Occipital lobe (tissue), 1 donor: ENCODE measurements at regions not wholly inside any gene's neighbourhood (a gene's known extent, or its start where the extent isn't known, plus 50 kb on each side); places are given as distances from the start of the nearest gene placed in this dataset.

Source experiments
- DNase-seq: peaks from one replicate; lab custom pipeline; 2025; lab: John Stamatoyannopoulos, UW

DNA sequence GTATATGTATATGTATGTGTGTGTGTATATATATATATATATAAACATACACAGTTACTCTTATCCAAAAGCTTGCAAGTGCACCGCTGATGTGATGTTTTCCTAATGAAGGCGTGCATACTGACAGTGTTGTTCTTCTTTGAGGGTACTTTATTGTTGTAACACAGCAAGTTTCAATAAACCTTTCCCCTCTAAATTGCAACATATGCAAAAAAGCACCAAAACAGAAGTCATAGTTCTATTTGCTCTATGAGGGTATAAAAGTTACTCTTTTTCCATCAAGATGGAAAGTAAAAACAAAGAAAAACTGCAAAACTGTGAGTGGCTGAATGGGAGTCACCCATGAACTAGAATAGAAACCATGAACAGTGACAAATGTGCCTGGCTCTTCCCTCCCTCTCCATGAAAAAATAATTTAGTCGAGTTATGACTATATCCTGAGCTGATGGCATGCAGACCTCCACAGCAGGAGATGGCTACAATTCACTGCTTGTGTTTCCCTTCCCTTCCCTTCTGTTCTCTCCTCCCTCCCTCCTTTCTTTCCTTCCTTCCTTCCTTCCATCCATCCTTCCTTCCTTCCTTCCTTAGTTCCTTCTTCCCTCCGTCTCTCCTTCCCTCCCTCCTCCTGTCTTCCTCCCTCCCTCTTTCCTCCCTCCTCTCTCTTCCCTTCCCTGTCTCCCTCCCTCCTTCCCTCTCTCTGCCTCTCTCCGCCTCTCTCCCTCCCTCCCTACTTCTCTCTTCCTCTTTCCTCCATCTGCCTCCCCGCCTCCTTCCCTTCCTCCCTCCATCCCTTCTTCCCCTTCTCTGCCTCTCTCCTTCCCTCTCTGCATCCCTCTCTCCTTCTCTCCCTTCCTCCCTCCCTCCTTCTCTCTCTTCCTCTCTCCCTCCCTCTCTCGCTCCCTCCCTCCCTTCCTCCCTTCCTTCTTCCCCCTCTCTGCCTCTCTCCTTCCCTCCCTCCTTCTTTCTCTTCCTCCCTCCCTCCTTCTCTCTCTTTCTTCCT, 220.7 kb upstream of the POU3F1 start:
- no peak for DNase-seq

DNA sequence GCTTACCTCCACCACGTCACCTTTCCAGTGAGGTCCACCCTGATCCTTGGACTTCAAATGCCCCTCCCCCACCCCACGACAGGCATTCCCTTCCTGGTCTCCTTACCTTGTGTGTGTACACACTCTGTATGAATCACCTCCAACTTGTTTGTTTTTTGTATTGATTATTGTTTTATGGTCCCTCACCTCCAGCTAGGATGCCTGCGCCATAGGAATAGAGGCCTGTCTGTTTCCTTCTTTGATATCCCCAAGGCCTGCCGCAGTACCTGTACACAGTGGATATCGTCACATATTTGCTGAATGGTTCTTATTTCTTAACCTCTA, 219.6 kb upstream of the POU3F1 start:
- no peak for DNase-seq

DNA sequence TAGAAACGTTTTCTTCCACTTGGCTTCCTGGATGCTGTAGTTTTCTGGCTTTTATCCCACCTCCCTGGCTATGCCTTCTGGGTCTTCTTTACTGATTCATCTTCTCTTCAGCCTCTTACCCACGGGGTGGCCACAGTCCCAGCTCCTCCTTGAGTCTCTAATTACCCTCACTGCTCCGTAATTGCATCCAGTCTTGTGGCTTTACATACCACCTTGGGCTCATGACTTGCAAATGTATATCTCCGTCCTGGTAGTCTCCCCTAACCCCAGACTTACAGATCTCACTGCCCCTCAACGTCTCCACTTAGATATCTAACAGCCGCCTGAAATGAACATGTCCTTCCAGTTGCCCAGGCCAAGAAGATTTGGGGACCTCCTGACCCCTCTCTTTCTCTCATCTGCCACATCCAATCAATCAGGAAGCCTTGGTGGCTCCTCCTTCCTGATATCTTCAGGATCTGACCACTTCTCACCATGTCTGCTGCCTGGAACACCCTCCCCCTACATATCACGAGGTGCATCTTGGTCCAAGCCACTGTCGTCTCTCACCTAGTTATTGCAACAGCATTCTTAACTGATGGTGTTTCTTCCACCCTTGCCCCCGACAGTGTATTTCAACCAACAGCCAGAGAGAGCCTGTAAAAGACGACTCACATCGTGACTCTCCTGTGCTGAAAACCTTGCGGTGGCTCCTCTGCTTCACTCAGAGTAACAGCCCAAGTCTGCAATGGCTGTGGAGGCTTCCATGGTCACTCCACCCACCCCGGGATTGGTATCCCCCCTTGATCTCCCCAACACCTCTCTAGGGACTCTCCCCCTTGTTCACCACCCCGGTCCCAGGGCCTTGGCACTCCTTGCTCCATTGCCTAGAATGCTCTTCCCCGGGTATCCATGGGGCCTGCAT, 219.0 kb upstream of the POU3F1 start:
- DNase-seq, result no peak

DNA sequence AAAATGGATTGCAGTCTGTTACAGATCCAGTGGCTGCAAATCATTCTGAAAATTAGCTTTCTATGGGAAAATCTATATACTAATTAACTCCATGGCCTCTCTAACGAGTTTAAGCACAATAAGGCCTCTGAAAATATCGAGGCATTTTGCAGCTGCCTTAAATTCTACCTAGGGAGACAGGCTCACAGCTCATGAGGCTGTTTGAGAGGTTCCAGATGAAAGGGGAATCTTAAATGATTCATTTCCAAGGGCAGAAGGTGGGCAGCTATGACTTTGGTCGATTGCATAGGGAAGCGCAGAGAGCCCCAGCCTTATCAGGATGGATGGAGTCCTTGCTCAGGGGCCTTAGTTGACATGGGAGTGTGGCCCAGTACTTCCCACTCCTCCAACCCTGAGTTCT, 216.8 kb upstream of the POU3F1 start:
- no peak for DNase-seq

DNA sequence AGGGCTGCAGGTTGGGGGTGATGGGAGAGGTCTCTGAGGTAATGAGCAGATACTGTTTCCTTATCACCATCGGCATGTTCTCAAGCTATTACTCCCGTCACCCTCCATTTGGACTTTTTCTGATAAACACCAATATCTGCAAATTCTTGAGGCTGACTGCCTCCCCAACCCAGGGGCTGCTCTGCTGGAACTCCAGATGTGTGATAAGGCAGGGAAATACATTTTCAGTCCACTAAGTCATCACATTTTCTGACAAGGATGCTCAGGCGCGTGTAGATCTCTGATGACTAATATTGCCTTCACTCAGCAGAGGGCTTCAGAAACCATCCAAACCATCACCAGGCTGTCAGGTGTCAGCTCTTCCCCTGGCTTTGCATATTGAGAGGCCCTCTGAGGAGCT, 215.0 kb upstream of the POU3F1 start:
- no peak for DNase-seq

DNA sequence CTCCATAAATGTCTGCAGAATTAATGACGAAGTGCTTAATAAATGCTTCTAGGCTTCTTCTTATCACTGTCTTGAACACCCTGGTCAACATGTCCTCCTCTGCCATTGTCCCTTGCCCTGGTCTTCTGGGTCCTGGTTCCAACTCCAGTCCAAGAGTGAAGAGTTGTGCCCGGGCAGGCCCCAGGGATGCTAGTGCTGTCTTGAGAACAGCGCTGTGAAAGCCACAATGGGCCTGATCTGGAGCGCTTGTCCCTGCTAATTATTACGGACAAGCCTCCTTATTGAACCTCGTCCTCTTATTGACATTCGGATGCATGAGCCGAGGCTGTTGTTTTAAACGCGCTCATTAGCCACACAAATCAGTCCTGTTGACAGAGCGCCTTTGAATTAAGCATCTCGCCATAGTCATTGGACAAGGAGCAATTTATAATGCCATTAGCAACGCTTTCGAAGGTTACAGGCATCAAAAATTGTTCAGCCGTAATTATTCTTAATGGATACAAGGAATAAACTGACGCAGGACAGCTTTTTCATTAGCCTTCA, 211.6 kb upstream of the POU3F1 start:
- DNase-seq, result no peak

DNA sequence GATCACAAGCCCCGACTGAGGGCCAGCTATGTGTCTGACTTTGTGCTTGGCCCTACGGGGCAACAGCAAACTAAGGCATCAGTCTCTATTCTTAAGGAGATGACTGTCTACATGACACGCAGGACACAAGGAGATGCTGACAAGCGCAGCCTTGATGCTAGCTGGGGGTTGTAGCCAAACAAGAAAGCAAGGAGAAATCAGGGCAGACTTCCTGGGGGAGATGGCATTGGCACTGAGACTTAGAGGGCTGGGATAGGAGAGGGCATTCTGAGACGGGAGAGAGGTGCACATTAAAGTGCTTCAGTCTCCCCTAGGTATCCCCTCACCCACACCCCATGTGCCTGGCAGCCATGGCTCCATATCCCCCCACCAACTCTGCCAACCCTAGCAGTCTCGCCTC, 210.8 kb upstream of the POU3F1 start:
- DNase-seq, result no peak

DNA sequence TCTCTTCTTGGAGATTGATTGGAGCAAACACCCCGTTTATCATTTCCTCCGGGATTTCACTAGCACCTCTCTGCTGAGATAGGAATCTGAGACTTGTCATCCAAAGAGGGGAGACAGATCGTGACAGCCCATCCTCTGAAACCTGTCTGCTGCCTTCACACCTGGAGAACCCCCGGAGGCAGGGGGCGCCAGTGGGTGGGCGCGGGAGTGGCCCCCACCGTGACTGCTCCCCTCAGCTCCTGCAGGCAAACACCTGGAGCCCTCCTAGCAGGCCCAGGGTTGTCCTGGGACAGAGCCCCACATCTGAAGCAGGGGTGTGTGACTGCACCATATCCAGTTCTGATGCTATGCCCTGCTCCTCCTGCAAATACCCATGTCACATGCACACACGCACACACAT, 209.5 kb upstream of the POU3F1 start:
- no peak for DNase-seq

DNA sequence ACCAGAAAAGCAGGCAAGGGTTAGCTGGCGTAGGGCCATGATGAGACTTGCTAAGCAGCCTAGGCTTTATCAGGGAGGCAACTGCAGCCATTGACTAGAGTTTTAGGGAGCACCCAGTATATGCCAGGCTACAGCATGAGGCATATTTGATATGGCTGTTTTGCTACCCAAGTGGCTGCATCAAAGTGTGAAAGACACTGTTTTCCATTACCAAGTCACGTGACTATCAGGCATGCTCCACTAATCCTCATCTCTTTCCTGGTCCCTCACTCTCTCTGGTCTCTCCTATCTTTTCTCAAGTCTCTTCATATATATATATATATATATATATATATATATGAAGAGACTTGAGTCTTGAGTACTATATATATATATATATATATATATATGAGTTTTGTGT, 206.7 kb upstream of the POU3F1 start:
- no peak for DNase-seq

DNA sequence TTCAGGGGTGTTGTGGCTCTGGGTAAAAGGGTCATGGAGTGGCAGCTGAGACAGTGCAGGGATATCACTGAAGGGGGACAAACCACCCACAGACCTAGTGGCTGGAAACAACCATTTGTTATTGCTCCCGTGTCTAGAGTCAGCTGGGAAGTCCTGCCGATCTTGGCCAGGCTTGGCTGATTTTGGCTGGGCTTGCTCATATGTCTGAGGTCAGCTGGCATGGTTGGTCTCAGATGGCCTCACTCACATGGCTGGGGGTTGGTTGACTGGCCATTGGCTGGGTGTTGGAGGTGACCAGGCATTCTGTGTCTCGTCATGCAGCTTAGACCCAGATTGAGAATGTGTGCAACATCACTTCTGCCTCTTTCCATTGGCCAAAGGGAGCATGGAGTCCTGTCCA, 203.8 kb upstream of the POU3F1 start:
- no peak for DNase-seq

DNA sequence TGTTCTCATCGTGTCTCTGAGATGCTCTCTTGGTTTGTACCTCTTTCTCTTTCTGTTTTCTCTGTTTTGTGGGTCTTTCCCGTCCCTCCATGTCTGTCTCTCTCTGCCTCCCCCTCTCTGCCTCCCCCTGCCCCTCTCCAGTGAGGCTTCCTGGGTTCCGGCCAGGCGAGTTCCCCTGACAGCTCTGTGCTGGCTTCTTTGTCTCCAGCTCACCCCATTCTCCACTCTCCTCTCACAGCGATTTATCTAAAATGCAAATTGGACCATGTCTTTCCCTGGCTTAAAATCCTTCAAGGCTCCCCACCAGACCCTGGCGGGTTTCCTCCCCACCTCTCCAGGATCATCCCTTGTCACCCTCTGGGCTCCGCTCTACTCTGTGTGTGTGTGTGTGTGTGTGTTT, 202.4 kb upstream of the POU3F1 start:
- DNase-seq, result no peak

DNA sequence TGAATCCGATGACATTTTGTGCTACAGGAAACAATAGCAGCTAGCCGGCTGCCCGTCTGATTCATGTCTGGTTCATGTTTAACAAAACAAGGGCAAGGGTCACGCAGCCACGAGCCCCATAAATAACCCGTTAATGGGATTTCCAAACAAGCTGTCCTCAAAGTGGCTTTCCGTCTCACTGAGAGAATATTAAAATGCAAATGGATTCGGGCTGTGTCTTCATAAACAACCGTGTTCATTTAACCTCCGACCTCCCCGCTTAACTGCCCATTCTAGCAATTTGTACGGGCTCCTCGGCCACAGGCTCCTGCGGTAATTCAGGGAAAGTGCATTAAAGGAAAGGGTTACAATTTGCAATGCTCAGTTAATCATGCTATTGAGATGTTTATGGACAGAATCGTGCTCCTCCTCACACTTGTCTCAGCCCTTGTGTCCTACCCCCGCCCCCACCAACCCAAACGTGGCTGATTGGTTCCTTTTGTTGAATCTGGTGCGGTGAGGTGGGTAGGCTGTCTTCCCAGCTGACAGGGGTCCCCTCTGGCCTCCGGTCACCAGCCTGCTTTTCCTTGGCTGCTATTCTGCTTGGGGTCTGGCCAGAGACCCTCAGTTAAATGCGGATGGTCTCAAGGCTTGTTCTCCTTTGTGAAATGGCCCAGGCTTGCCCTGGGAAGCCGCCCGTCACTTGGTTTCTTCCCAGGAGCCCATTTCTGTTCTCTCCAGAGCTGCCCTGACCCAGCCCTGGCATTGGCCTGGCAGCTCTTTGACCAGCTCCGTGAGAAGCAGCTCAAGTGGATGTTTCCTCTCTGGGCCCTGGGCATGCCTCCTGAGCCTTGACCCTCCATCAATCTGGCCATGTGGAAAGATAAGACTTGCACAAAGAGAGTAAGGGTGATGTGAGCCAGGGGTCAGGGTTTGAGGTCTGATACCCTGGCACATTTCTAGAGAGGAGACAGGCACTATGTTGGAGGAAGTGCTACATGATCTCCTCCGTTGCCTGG, 200.7 kb upstream of the POU3F1 start:
- DNase-seq, result no peak

DNA sequence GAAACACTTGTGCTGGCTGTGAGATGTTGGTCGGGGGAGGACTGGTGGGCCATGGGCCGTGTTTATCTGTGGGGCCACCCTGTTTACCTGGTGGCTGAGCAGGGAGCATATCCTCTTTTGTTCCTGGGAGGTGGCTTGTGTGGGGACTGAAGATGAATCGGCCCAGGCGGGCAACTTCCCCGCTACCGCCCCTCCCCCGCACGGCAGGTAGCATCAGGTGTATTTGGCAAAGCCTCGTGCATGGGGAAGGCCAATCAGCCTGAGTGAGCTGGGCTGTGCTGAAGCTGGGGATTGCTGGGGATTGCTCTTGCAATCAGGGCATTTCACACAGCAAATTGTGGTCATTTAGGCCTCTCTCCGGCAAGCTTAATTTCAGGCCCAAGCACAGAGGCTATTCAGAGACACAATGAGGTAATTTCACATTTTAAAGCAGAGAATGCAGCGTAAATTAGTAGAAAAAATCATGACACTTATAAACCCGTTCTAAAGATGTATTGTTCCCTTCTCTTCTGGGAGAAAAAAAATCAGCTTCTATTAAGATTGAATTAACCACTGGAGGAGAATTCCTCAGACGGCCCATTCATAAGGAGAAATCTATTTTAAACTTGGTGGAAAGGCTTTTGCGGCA, 197.7 kb upstream of the POU3F1 start:
- DNase-seq, result no peak

DNA sequence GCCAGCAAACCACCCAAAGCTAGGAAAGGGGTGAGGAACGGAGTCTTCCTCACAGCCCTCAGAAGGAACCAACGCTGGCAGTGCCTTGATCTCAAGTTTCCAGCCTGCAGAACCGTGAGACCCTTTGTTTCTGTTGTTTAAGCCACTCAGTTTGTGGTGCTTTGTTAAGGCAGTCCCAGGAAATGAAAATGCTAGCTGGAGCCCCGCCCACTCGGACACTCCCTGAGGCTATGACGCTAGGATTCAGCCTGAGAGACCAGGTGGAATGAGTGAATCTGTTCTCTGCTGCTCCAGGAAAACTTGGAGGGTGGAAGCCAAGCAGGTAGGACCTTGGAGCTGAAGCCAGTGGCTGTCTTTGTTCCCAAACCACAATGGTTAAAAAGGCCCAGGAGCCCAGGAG, 196.5 kb upstream of the POU3F1 start:
- no peak for DNase-seq

DNA sequence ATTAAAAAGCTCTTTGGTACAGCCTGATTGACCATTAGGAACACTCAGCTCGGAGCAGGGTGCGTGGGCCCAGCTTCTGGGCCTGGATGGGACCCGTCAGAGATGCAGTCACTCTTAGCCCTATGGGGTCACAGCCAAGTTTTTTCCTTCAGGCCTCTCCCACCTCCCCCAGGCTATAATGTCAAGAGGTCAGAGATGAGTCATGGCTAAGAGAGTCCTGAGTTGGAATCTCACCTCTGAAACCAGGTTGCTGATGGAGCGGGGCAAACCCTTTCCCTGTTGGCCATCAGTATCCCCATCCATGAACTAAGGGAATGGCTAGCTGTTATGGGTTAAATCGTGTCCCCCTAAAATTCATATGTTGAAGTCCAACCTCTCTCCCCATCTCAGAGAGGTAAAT, 195.9 kb upstream of the POU3F1 start:
- no peak for DNase-seq

DNA sequence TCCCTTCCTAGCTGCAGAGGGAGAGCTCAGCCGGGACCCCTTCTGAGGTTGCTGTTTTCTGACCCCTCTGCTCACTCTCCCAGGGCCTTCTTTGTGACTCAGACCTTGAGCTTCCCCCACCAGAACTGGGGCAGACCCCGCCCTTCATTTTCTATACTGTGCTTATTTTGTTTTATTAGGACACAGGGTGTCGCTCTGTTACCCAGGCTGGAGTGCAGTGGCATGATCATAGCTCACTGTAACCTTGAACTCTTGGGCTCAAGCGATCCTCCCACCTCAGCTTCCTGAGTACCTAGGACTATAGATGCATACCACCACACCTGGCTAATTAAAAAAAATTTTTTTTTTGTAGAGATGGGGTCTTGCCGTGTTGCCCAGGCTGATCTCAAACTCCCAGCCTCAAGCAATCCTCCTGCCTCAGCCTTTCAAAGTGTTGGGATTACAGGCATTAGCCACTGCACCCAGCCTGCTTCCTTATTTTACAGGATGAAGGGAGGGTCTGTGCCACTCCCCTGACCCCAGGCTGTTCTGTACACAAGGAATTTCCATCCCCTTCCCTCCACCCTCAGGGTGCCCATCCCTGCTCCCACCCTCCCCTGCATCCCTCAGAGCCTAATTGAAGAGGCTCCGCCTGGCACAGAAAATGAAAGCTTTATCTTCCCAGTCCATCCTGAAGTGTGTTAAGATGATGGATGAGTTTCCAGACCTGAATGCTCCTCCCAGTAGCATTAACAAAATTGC, 195.2 kb upstream of the POU3F1 start:
- DNase-seq, result no peak

DNA sequence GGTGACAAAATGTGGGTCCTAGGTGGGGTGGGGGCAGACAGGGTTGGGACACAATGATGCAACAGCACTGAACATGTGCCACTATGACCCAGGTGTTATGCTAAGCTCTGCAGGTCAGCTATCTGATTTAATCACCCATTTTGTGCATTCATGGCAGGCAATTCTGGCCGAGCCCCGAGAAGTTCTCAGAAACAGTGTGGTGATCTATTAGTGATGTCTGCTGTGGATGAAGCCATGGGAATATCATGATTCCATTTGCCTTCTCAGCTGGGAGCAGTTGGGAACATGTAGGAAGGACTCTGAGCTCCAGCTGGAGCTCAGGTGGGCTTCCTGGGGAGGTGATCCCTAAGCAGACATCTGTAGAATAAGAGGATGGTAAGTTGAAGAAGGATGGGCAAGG, 194.0 kb upstream of the POU3F1 start:
- no peak for DNase-seq

DNA sequence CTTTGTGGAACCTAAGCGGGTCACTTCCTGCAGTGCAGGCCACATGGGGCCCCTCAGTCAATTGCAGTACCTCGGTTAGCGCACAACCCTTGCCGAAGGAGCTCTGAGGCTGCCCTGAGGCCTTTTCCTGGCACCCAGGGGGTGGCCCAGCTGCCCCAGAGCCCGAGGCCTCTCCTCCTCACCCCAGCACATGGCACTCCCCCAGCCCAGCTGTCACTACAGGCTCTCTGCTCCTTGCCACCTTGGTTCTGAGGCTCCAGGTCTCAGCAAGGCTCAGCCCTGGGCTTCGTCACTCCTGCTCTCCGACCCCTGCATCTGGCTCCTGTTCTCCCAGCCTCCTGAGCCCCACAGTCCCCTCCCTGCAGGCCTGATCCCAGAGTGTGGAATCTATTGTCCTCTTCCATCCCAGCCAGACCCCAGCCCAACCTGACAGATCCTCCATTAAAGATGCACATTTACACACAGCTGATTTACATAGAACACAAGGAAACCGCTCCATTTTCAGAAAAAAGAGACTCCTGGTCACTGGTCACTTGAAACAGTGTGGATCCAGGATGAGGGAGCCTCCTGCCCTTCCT, 192.8 kb upstream of the POU3F1 start:
- no peak for DNase-seq

DNA sequence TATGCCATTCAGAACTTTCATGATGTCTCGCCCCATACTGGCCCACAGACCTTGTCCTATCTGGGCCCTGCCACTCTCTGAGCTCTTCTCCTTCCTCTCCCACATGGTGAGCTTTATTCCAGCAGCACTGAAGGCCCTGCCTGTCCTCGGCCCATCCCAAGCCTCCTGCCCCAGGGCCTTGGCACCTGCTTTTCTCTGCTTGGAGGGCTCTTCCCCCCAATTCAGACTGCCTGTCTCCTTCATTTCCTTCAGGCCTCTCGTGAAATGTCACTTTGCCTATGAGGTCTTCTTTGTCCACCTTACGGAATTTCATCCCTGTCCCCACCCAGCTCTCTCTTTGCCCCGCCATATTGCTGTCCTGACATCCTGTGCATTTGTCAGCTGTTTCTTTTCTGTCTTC, 191.7 kb upstream of the POU3F1 start:
- DNase-seq, result no peak

DNA sequence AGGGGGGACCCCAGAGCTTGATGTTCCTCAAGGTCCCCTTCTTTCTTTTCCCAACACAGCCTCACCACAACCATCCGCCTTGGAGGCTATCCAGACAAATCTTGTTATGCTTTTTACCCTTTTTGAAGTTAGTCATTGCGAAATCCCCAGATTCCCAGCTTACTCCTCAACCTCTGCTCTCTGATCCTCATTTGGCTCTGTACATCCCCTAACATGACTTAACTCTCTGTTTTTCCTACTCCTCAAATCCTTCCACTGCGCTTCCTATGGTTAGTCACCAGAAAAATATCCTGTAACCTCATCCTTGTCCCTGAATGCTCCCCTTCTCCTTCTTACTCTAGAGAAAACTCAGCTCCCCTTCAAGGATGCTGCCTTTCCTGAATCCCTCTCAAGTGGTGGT, 189.1 kb upstream of the POU3F1 start:
- no peak for DNase-seq
